DOHH2 (cell line): ENCODE measurements at regions not wholly inside any gene's neighbourhood (a gene's known extent, or its start where the extent isn't known, plus 50 kb on each side); places are given as distances from the start of the nearest gene placed in this dataset.

Experiments used
- H3F3A ChIP-seq: fragments of 200-600 bp; sonication (generic), shearing (Covaris generic); 2 replicates; pipeline ENCODE4 v1.6.0; 2016; ENCODE audit warnings: antibody characterized with exemption, mild to moderate bottlenecking; ENCODE audit not compliant: control insufficient read depth, insufficient read depth
- H3K27ac ChIP-seq: fragments of 200-600 bp; sonication (generic); 2 replicates; pipeline ENCODE4 v1.5.1; 2014; ENCODE audit warnings: low read depth, mild to moderate bottlenecking, low read length, moderate library complexity
- H3K27me3 ChIP-seq: fragments of 200-600 bp; sonication (generic); 2 replicates; pipeline ENCODE4 v1.6.1; 2014; ENCODE audit warnings: mild to moderate bottlenecking, low read length, mixed read lengths; ENCODE audit not compliant: control insufficient read depth
- H3K36me3 ChIP-seq: fragments of 200-600 bp; sonication (generic); 2 replicates; pipeline ENCODE4 v1.6.1; 2014; ENCODE audit warnings: mild to moderate bottlenecking, low read length, moderate library complexity, mixed read lengths; ENCODE audit not compliant: control insufficient read depth
- H3K4me1 ChIP-seq: fragments of 200-600 bp; sonication (generic); 2 replicates; pipeline ENCODE4 v1.6.1; 2014; ENCODE audit warnings: mild to moderate bottlenecking, low read length, mixed read lengths; ENCODE audit not compliant: control insufficient read depth
- H3K4me2 ChIP-seq: fragments of 200-600 bp; sonication (generic); 2 replicates; pipeline ENCODE4 v1.6.0; 2014; ENCODE audit warnings: mild to moderate bottlenecking, low read length, moderate library complexity
- H3K4me3 ChIP-seq: fragments of 200-600 bp; sonication (generic); 2 replicates; pipeline ENCODE4 v1.5.1; 2014; ENCODE audit warnings: mild to moderate bottlenecking, low read length, mixed read lengths
- H3K79me2 ChIP-seq: fragments of 200-600 bp; sonication (generic); 2 replicates; pipeline ENCODE4 v1.6.1; 2014; ENCODE audit warnings: mild to moderate bottlenecking, low read length, mixed read lengths; ENCODE audit not compliant: control insufficient read depth
- H3K9me2 ChIP-seq: fragments of 200-600 bp; sonication (generic); replicated peaks from 2 replicates; pipeline ENCODE4 v1.6.1; 2014; ENCODE audit warnings: mild to moderate bottlenecking, low read length, mixed read lengths; ENCODE audit not compliant: control insufficient read depth
- H3K9me3 ChIP-seq: fragments of 200-600 bp; sonication (generic); 2 replicates; pipeline ENCODE4 v1.6.1; 2014; ENCODE audit warnings: antibody characterized with exemption, low read length, mixed read lengths; ENCODE audit not compliant: control insufficient read depth, insufficient read depth
- H4K20me1 ChIP-seq: fragments of 200-600 bp; sonication (generic); 2 replicates; pipeline ENCODE4 v1.6.0; 2014; ENCODE audit warnings: low read depth, mild to moderate bottlenecking, antibody characterized with exemption, low read length, moderate library complexity; ENCODE audit not compliant: control insufficient read depth, insufficient read depth
- EZH2phosphoT487 ChIP-seq: fragments of 200-600 bp; sonication (generic); IDR thresholded peaks from 2 replicates; pipeline ENCODE4 v1.6.1; 2017; ENCODE audit warnings: borderline replicate concordance, mild to moderate bottlenecking, antibody characterized with exemption, low read length, moderate library complexity, mixed read lengths
- TF ChIP-seq, protein P1 (sequence below): fragments of 200-600 bp; sonication (generic); IDR thresholded peaks from one replicate; pipeline ENCODE4 v1.5.1; 2014; ENCODE audit warnings: antibody characterized with exemption, mild to moderate bottlenecking, low read depth, low read length; ENCODE audit not compliant: poor library complexity, severe bottlenecking

DNA sequence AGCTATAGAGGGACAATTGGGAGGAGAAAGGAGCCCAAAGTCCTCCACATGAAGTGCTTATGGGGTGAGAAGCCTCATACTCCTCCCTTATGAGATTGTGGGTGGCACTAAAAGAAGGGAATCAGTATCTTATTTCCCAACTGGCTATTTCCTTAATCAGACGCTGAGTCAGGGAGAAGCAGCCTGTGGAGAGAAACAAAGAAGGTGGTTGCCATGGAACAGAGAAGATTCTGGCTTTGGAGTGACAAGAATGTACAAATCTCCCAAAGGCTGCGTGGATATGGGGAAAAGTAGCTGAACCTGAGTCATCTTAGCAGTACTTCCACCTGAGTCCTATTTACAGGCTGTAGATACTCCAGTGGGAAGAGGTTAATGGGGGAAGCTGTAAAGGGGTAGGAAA lies 115.8 kb upstream of the CWC22 start:
- Histone ChIP-seq H3K36me3 (no peaks in the 10 kb centered on the region), H3F3A (no peaks in the 10 kb centered on the region), H3K4me2 (no peak overlapping the region), H3K9me2 (no peaks in the 10 kb centered on the region), H4K20me1 (no peaks in the 10 kb centered on the region), H3K27ac (no peak overlapping the region), H3K4me1 (peaks cover 3% of the 10 kb centered on the region; the same call in 1 of the 2 replicates), H3K4me3 (no peak overlapping the region), H3K9me3 (no peaks in the 10 kb centered on the region), H3K79me2 (no peaks in the 10 kb centered on the region), H3K27me3 (peaks cover 14% of the 10 kb centered on the region)
- no peak for TF ChIP-seq EZH2phosphoT487
- TF ChIP-seq, protein P1, sequence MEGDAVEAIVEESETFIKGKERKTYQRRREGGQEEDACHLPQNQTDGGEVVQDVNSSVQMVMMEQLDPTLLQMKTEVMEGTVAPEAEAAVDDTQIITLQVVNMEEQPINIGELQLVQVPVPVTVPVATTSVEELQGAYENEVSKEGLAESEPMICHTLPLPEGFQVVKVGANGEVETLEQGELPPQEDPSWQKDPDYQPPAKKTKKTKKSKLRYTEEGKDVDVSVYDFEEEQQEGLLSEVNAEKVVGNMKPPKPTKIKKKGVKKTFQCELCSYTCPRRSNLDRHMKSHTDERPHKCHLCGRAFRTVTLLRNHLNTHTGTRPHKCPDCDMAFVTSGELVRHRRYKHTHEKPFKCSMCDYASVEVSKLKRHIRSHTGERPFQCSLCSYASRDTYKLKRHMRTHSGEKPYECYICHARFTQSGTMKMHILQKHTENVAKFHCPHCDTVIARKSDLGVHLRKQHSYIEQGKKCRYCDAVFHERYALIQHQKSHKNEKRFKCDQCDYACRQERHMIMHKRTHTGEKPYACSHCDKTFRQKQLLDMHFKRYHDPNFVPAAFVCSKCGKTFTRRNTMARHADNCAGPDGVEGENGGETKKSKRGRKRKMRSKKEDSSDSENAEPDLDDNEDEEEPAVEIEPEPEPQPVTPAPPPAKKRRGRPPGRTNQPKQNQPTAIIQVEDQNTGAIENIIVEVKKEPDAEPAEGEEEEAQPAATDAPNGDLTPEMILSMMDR, result no peak

DNA sequence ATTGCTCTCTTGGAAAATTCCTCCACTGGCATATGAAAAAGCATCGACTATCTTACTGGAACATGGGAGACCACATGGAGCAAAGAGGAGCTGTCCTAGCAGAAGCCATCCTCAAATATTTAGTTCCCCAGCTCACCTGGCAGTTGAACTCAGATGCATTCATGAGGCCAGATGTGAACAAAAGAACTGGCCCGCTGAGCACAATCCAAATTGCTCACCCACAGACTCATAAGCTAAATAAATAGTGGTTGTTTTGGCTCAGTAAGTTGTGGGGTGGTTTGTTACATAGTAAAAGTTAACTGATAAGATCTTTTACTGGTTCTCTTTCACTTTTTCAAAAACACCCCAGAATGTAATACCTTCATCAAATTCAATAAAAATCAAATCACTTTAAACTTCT lies 108.6 kb upstream of the CWC22 start:
- Histone ChIP-seq H3K27me3 (0 out of 2 replicates have a peak, but pooled peaks cover 3% of the 10 kb centered on the region), H3K4me3 (no peak overlapping the region), H4K20me1 (no peaks in the 10 kb centered on the region), H3F3A (no peaks in the 10 kb centered on the region), H3K9me3 (no peaks in the 10 kb centered on the region), H3K4me1 (no peaks in the 10 kb centered on the region), H3K79me2 (no peaks in the 10 kb centered on the region), H3K36me3 (no peaks in the 10 kb centered on the region), H3K9me2 (no peaks in the 10 kb centered on the region), H3K4me2 (no peak overlapping the region), H3K27ac (no peak overlapping the region)
- TF ChIP-seq EZH2phosphoT487, result no peak
- TF ChIP-seq, protein P1, result no peak

DNA sequence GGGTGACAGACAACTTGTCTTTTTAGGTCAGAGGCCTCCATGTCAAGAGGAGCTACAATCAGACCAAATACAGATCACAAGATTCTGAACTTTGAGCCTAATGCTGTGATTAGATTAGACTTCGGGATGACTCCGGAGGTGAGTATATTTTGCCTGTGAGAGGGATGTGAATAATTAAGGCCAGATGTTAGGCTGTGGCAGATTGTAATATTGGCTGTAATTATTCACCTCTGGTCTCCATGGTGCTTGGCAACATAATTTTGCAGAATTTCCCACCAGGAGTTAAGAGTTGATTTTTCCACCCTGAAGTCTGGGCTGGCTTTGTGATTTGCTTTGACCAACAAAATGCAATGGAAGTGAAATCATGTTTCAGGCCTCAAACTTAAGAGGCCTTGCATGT lies 108.2 kb upstream of the CWC22 start:
- Histone ChIP-seq H3K36me3 (no peaks in the 10 kb centered on the region), H4K20me1 (no peaks in the 10 kb centered on the region), H3K27ac (no peak overlapping the region), H3K4me3 (no peak overlapping the region), H3K4me2 (no peak overlapping the region), H3K79me2 (no peaks in the 10 kb centered on the region), H3F3A (no peaks in the 10 kb centered on the region), H3K27me3 (0 out of 2 replicates have a peak, but pooled peaks cover 3% of the 10 kb centered on the region), H3K4me1 (no peaks in the 10 kb centered on the region), H3K9me2 (no peaks in the 10 kb centered on the region), H3K9me3 (no peaks in the 10 kb centered on the region)
- no peak for TF ChIP-seq EZH2phosphoT487
- TF ChIP-seq, protein P1, result no peak
